ENCODE measurements at regions not wholly inside any gene's neighbourhood (a gene's known extent, or its start where the extent isn't known, plus 50 kb on each side); places are given as distances from the start of the nearest gene placed in this dataset.
"Not testable (repeated sequence)": the region's sequence is repeated elsewhere in the genome, so short reads cannot be mapped to it uniquely, and the experiment has no call there.

- no peak overlapping the region for H2AFZ ChIP-seq (ENCODE audit: low read depth, low read length, severe bottlenecking)
- H3K27me3 ChIP-seq (ENCODE audit: low read length), result no peaks in the 10 kb centered on the region
- H3F3A ChIP-seq (ENCODE audit: insufficient read depth), result no peaks in the 10 kb centered on the region
- H3K4me3 ChIP-seq (ENCODE audit: insufficient read depth, low read length, poor library complexity, severe bottlenecking), result no peak overlapping the region
- no peak for TF ChIP-seq EZH2phosphoT487 (conservative IDR thresholded peaks at IDR 0.05; ENCODE audit: low read length)
- H3K9me3 ChIP-seq (ENCODE audit: insufficient read depth, low read length), result no peaks in the 10 kb centered on the region
- no peak overlapping the region for H3K27ac ChIP-seq (ENCODE audit: low read depth, low read length)
- no peaks in the 10 kb centered on the region for H3K36me3 ChIP-seq (ENCODE audit: low read length)
- H3K4me2 ChIP-seq (ENCODE audit: low read depth, low read length, poor library complexity, severe bottlenecking), result no peak overlapping the region
- H3K79me2 ChIP-seq (ENCODE audit: insufficient read depth, low read length), result no peaks in the 10 kb centered on the region
- no peaks in the 10 kb centered on the region for H4K20me1 ChIP-seq (ENCODE audit: low read depth, low read length)
- H3K9ac ChIP-seq (ENCODE audit: low read length), result no peak overlapping the region
- no peaks in the 10 kb centered on the region for H3K9me2 ChIP-seq (replicated peaks; ENCODE audit: insufficient read depth, low read length)
Observed at GRCh38 chr2:101627285-101628029, 70.0 kb upstream of the MAP4K4 start.

- H4K20me1 ChIP-seq (ENCODE audit: low read depth, low read length); H3F3A ChIP-seq (ENCODE audit: insufficient read depth); H3K27ac ChIP-seq (ENCODE audit: low read depth, low read length); H3K27me3 ChIP-seq (ENCODE audit: low read length); H3K36me3 ChIP-seq (ENCODE audit: low read length); H3K79me2 ChIP-seq (ENCODE audit: insufficient read depth, low read length); H3K4me3 ChIP-seq (ENCODE audit: insufficient read depth, low read length, poor library complexity, severe bottlenecking); H3K9ac ChIP-seq (ENCODE audit: low read length); H3K9me2 ChIP-seq (replicated peaks; ENCODE audit: insufficient read depth, low read length); H3K4me2 ChIP-seq (ENCODE audit: low read depth, low read length, poor library complexity, severe bottlenecking); H3K9me3 ChIP-seq (ENCODE audit: insufficient read depth, low read length); H2AFZ ChIP-seq (ENCODE audit: low read depth, low read length, severe bottlenecking): not testable (repeated sequence)
Observed at GRCh38 chr2:101625814-101626213, 71.7 kb upstream of the MAP4K4 start.

GRCh38 chr2:101625387-101625786, 72.1 kb upstream of the MAP4K4 start:
- Histone ChIP-seq H3K9me3 (ENCODE audit: insufficient read depth, low read length) (no peaks in the 10 kb centered on the region), H2AFZ (ENCODE audit: low read depth, low read length, severe bottlenecking) (no peak overlapping the region), H3K4me3 (ENCODE audit: insufficient read depth, low read length, poor library complexity, severe bottlenecking) (no peak overlapping the region), H3K36me3 (ENCODE audit: low read length) (no peaks in the 10 kb centered on the region), H4K20me1 (ENCODE audit: low read depth, low read length) (no peaks in the 10 kb centered on the region), H3F3A (ENCODE audit: insufficient read depth) (no peaks in the 10 kb centered on the region), H3K9ac (ENCODE audit: low read length) (no peak overlapping the region), H3K9me2 (replicated peaks; ENCODE audit: insufficient read depth, low read length) (no peaks in the 10 kb centered on the region), H3K79me2 (ENCODE audit: insufficient read depth, low read length) (no peaks in the 10 kb centered on the region), H3K4me2 (ENCODE audit: low read depth, low read length, poor library complexity, severe bottlenecking) (no peak overlapping the region), H3K27me3 (ENCODE audit: low read length) (no peaks in the 10 kb centered on the region), H3K27ac (ENCODE audit: low read depth, low read length) (no peak overlapping the region)
- TF ChIP-seq CTCF (IDR thresholded peaks at IDR 0.05; ENCODE audit: insufficient read depth, low read length, poor library complexity, severe bottlenecking) (no peak), EZH2phosphoT487 (conservative IDR thresholded peaks at IDR 0.05; ENCODE audit: low read length) (no peak)

GRCh38 chr2:101624706-101625332, 72.7 kb upstream of the MAP4K4 start:
- H2AFZ ChIP-seq (ENCODE audit: low read depth, low read length, severe bottlenecking), result no peak overlapping the region
- H3K4me2 ChIP-seq (ENCODE audit: low read depth, low read length, poor library complexity, severe bottlenecking), result no peak overlapping the region
- H3K9ac ChIP-seq (ENCODE audit: low read length), result no peak overlapping the region

More at GRCh38 chr2:101624706-101625332, 72.7 kb upstream of the MAP4K4 start:
- Histone ChIP-seq H3K79me2 (ENCODE audit: insufficient read depth, low read length) (no peaks in the 10 kb centered on the region), H3K27ac (ENCODE audit: low read depth, low read length) (no peak overlapping the region), H3K36me3 (ENCODE audit: low read length) (no peaks in the 10 kb centered on the region), H3F3A (ENCODE audit: insufficient read depth) (no peaks in the 10 kb centered on the region), H3K9me2 (replicated peaks; ENCODE audit: insufficient read depth, low read length) (no peaks in the 10 kb centered on the region), H4K20me1 (ENCODE audit: low read depth, low read length) (no peaks in the 10 kb centered on the region), H3K4me3 (ENCODE audit: insufficient read depth, low read length, poor library complexity, severe bottlenecking) (no peak overlapping the region), H3K9me3 (ENCODE audit: insufficient read depth, low read length) (no peaks in the 10 kb centered on the region), H3K27me3 (ENCODE audit: low read length) (no peaks in the 10 kb centered on the region)
- no peak for TF ChIP-seq EZH2phosphoT487 (conservative IDR thresholded peaks at IDR 0.05; ENCODE audit: low read length)
- TF ChIP-seq CTCF (IDR thresholded peaks at IDR 0.05; ENCODE audit: insufficient read depth, low read length, poor library complexity, severe bottlenecking), result no peak
